H1 (cell line): ENCODE measurements at regions not wholly inside any gene's neighbourhood (a gene's known extent, or its start where the extent isn't known, plus 50 kb on each side); places are given as distances from the start of the nearest gene placed in this dataset.

ENCODE experiments used
- CEBPB ChIP-seq: IDR thresholded peaks from 2 replicates; pipeline ENCODE4 v1.6.1; 2012; ENCODE audit warnings: low read depth, low read length
- EZH2 ChIP-seq: fragments of 200-600 bp; sonication (generic); IDR thresholded peaks from 2 replicates; pipeline ENCODE4 v1.7.1; 2012; ENCODE audit warnings: low read depth, mild to moderate bottlenecking, moderate library complexity, low read length, inconsistent platforms; ENCODE audit not compliant: severe bottlenecking
- SIN3A ChIP-seq, 2 experiments: IDR thresholded peaks in 1 of 2; conservative IDR thresholded peaks in 1 of 2; 2 replicates each; pipeline ENCODE4 v1.6.1; 2011 to 2012; ENCODE audit warnings: low read length in 2 of 2, improper control_type of control experiment in 1 of 2, low read depth in 1 of 2, mild to moderate bottlenecking in 1 of 2

GRCh38 chr15:69881766-69882165, 216.0 kb downstream of the TLE3 start:
- TF ChIP-seq SIN3A (conservative IDR thresholded peaks at IDR 0.05 in 1 of 2, IDR thresholded peaks at IDR 0.05 in 1 of 2; ENCODE audit: low read depth in 1 of 2, low read length in 2 of 2) (no peak), CEBPB (no peak), EZH2 (no peak)
